Loucy (cell line): ENCODE measurements at regions not wholly inside any gene's neighbourhood (a gene's known extent, or its start where the extent isn't known, plus 50 kb on each side); places are given as distances from the start of the nearest gene placed in this dataset.

ENCODE experiments used
- H2AFZ ChIP-seq: fragments of 200-600 bp; sonication (generic); 2 replicates; pipeline ENCODE4 v1.6.0; 2016; ENCODE audit warnings: antibody characterized with exemption, mild to moderate bottlenecking, low read length, moderate library complexity
- H3F3A ChIP-seq: fragments of 200-600 bp; 2 replicates; pipeline ENCODE4 v1.6.0; 2016; ENCODE audit warnings: antibody characterized with exemption, low read depth, mild to moderate bottlenecking
- H3K27me3 ChIP-seq: fragments of 200-600 bp; sonication (generic); 2 replicates; pipeline ENCODE4 v1.6.1; 2014; ENCODE audit warnings: low read length, mild to moderate bottlenecking; ENCODE audit not compliant: insufficient read depth, poor library complexity, severe bottlenecking
- H3K36me3 ChIP-seq: fragments of 200-600 bp; sonication (generic); 2 replicates; pipeline ENCODE4 v1.6.1; 2016; ENCODE audit warnings: low read length; ENCODE audit not compliant: insufficient read depth
- H3K4me1 ChIP-seq: fragments of 200-600 bp; sonication (generic); 2 replicates; pipeline ENCODE4 v1.5.1; 2014; ENCODE audit warnings: low read length, mild to moderate bottlenecking; ENCODE audit not compliant: insufficient read depth, poor library complexity, severe bottlenecking
- H3K4me2 ChIP-seq: fragments of 200-600 bp; sonication (generic); 2 replicates; pipeline ENCODE4 v1.6.0; 2014; ENCODE audit warnings: antibody characterized with exemption, low read length, low read depth, mild to moderate bottlenecking; ENCODE audit not compliant: poor library complexity, severe bottlenecking
- H3K4me3 ChIP-seq: fragments of 200-600 bp; sonication (generic); 2 replicates; pipeline ENCODE4 v1.5.1; 2014; ENCODE audit warnings: low read length, mild to moderate bottlenecking, mixed read lengths; ENCODE audit not compliant: poor library complexity, severe bottlenecking
- H3K79me2 ChIP-seq: fragments of 200-600 bp; sonication (generic); 2 replicates; pipeline ENCODE4 v1.6.1; 2014; ENCODE audit warnings: low read length; ENCODE audit not compliant: insufficient read depth
- H3K9ac ChIP-seq: fragments of 200-600 bp; sonication (generic); 2 replicates; pipeline ENCODE4 v1.6.0; 2014; ENCODE audit warnings: mild to moderate bottlenecking, low read depth, low read length, moderate library complexity; ENCODE audit not compliant: poor library complexity, severe bottlenecking
- H3K9me2 ChIP-seq: fragments of 200-600 bp; sonication (generic); replicated peaks from 2 replicates; pipeline ENCODE4 v1.6.1; 2016; ENCODE audit warnings: low read depth, low read length, mixed read lengths
- H3K9me3 ChIP-seq: fragments of 200-600 bp; sonication (generic); 2 replicates; pipeline ENCODE4 v1.6.1; 2014; ENCODE audit warnings: mild to moderate bottlenecking, antibody characterized with exemption, low read length, low read depth; ENCODE audit not compliant: insufficient read depth
- H4K20me1 ChIP-seq: fragments of 200-600 bp; sonication (generic); 2 replicates; pipeline ENCODE4 v1.6.0; 2014; ENCODE audit warnings: antibody characterized with exemption, low read length, mild to moderate bottlenecking; ENCODE audit not compliant: insufficient read depth, poor library complexity, severe bottlenecking
- CTCF ChIP-seq: fragments of 200-600 bp; sonication (generic); conservative IDR thresholded peaks from 2 replicates; pipeline ENCODE4 v1.5.1; 2014; ENCODE audit warnings: mild to moderate bottlenecking, antibody characterized with exemption, low read length
- EZH2phosphoT487 ChIP-seq: fragments of 200-600 bp; IDR thresholded peaks from 2 replicates; pipeline ENCODE4 v1.6.1; 2018; ENCODE audit warnings: antibody characterized with exemption, mild to moderate bottlenecking, moderate library complexity, borderline replicate concordance

DNA sequence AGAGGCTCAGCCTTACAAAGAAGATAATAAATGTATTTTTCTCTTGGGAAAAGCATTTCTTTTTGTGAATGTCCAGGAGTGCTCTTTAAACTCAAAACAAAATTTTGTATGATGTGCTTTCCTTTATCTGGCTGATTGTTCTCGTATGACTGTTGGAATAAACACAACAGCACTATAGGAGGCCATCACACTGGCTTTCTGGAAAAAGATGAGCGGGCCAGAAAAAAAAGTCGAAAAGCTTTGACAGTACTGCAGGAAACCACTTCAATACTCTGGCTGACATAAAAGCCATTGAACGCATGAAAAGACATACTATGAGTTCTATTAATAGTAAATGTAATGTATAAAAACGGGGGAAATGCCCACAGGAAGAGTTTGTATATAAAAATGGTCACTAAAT is 64.7 kb upstream of the CTSO start:
- Histone ChIP-seq H4K20me1 (no peaks in the 10 kb centered on the region), H3K9me3 (no peaks in the 10 kb centered on the region), H3K4me2 (no peak overlapping the region), H2AFZ (no peak overlapping the region), H3K4me3 (no peak overlapping the region), H3K36me3 (no peaks in the 10 kb centered on the region), H3K79me2 (no peaks in the 10 kb centered on the region), H3K9me2 (no peaks in the 10 kb centered on the region), H3F3A (no peaks in the 10 kb centered on the region), H3K4me1 (no peaks in the 10 kb centered on the region), H3K27me3 (no peaks in the 10 kb centered on the region), H3K9ac (no peak overlapping the region)
- TF ChIP-seq EZH2phosphoT487 (no peak), CTCF (no peak)

- no peaks in the 10 kb centered on the region for H3F3A ChIP-seq
- no peaks in the 10 kb centered on the region for H3K36me3 ChIP-seq
Observed at GRCh38 chr4:156015781-156016180, 62.1 kb upstream of the CTSO start.

GRCh38 chr4:156006192-156006591 is 52.5 kb upstream of the CTSO start:
- no peaks in the 10 kb centered on the region for H3K9me3 ChIP-seq
- TF ChIP-seq CTCF (no peak), EZH2phosphoT487 (no peak)
- no peaks in the 10 kb centered on the region for H4K20me1 ChIP-seq
- no peak overlapping the region for H3K4me3 ChIP-seq
- H3K36me3 ChIP-seq, result no peaks in the 10 kb centered on the region
- no peak overlapping the region for H2AFZ ChIP-seq
- H3F3A ChIP-seq, result no peaks in the 10 kb centered on the region
- no peaks in the 10 kb centered on the region for H3K27me3 ChIP-seq
- no peaks in the 10 kb centered on the region for H3K9me2 ChIP-seq
- no peaks in the 10 kb centered on the region for H3K79me2 ChIP-seq
- H3K4me1 ChIP-seq, result no peaks in the 10 kb centered on the region
- H3K9ac ChIP-seq, result no peak overlapping the region
- no peak overlapping the region for H3K4me2 ChIP-seq

More at GRCh38 chr4:156015781-156016180, 62.1 kb upstream of the CTSO start:
- Histone ChIP-seq H3K9me2 (no peaks in the 10 kb centered on the region), H3K27me3 (no peaks in the 10 kb centered on the region), H3K9me3 (no peaks in the 10 kb centered on the region), H3K79me2 (no peaks in the 10 kb centered on the region), H3K4me1 (no peaks in the 10 kb centered on the region), H3K4me3 (no peak overlapping the region), H4K20me1 (no peaks in the 10 kb centered on the region), H2AFZ (no peak overlapping the region), H3K9ac (no peak overlapping the region), H3K4me2 (no peak overlapping the region)
- TF ChIP-seq EZH2phosphoT487 (no peak), CTCF (no peak)
